ENCODE measurements at regions not wholly inside any gene's neighbourhood (a gene's known extent, or its start where the extent isn't known, plus 50 kb on each side); places are given as distances from the start of the nearest gene placed in this dataset.

GRCh38 chr18:7414459-7414858 lies 152.7 kb upstream of the PTPRM start:
- no peak for TF ChIP-seq SMC3 (IDR thresholded peaks at IDR 0.05; ENCODE audit: borderline replicate concordance, low read length)
- TF ChIP-seq MEF2B (IDR thresholded peaks at IDR 0.05; ENCODE audit: partially characterized antibody, poor library complexity, severe bottlenecking), result no peak
- TF ChIP-seq MXI1 (IDR thresholded peaks at IDR 0.05; ENCODE audit: low read depth, low read length), result no peak
- TF ChIP-seq ATF2 (IDR thresholded peaks at IDR 0.05; ENCODE audit: low read length), result no peak
- no peak for TF ChIP-seq CTCF (IDR thresholded peaks at IDR 0.05 in 2 of 3, conservative IDR thresholded peaks at IDR 0.05 in 1 of 3; ENCODE audit: control insufficient read depth in 2 of 3, extremely low read depth in 1 of 3, insufficient read depth in 1 of 3, low read depth in 3 of 3, low read length in 3 of 3)
- no peak for TF ChIP-seq BCLAF1 (IDR thresholded peaks at IDR 0.05)
- TF ChIP-seq RFX5 (IDR thresholded peaks at IDR 0.05; ENCODE audit: low read depth, low read length), result no peak
- TF ChIP-seq NR2C2 (IDR thresholded peaks at IDR 0.05; ENCODE audit: borderline replicate concordance, control insufficient read depth, insufficient read length, low read depth), result no peak
- no peak for TF ChIP-seq EZH2 (IDR thresholded peaks at IDR 0.05; ENCODE audit: borderline replicate concordance, control insufficient read depth, low read depth, low read length)
- no peak for TF ChIP-seq POLR2A (IDR thresholded peaks at IDR 0.05; ENCODE audit: low read depth, low read length)
- no peak for TF ChIP-seq SMARCA5 (IDR thresholded peaks at IDR 0.05)
- no peak for TF ChIP-seq SMAD1 (IDR thresholded peaks at IDR 0.05; ENCODE audit: low read depth, partially characterized antibody)
- TF ChIP-seq NFXL1 (IDR thresholded peaks at IDR 0.05; ENCODE audit: borderline replicate concordance), result no peak
- no peak for TF ChIP-seq BCL11A (IDR thresholded peaks at IDR 0.05; ENCODE audit: low read depth, low read length)
